Large intestine (tissue), 3 donors: ENCODE measurements at regions not wholly inside any gene's neighbourhood (a gene's known extent, or its start where the extent isn't known, plus 50 kb on each side); places are given as distances from the start of the nearest gene placed in this dataset.
"Not testable (repeated sequence)": the region's sequence is repeated elsewhere in the genome, so short reads cannot be mapped to it uniquely, and the experiment has no call there.

Experiments
- DNase-seq, 2 donors: peaks; one replicate each; pipeline versions ENCODE4 v3.0.0 to v3.0.0-alpha.2; 2013
- H3K27ac ChIP-seq: one replicate; pipeline ENCODE4 v1.5.1; 2013; ENCODE audit warnings: low read length
- H3K27me3 ChIP-seq: 2 replicates; pipeline ENCODE4 v1.6.1; 2013; ENCODE audit warnings: low read length; ENCODE audit not compliant: control insufficient read depth, insufficient read depth
- H3K36me3 ChIP-seq: 2 replicates; pipeline ENCODE4 v1.6.1; 2013; ENCODE audit warnings: low read length; ENCODE audit not compliant: control insufficient read depth, insufficient read depth
- H3K4me1 ChIP-seq: one replicate; pipeline ENCODE4 v1.6.1; 2013; ENCODE audit warnings: low read length; ENCODE audit not compliant: control insufficient read depth, insufficient read depth
- H3K4me3 ChIP-seq: one replicate; pipeline ENCODE4 v1.5.1; 2013; ENCODE audit warnings: low read length
- H3K9me3 ChIP-seq: one replicate; pipeline ENCODE4 v1.6.1; 2013; ENCODE audit warnings: mild to moderate bottlenecking, low read depth, low read length, moderate library complexity; ENCODE audit not compliant: control insufficient read depth
- WGBS: methylation state at CpG from one replicate; pipeline ENCODE4 v1.1.5; 2013; ENCODE audit warnings: low lambda C conversion rate; ENCODE audit not compliant: insufficient coverage; 5-methylcytosine and 5-hydroxymethylcytosine counted together

DNA sequence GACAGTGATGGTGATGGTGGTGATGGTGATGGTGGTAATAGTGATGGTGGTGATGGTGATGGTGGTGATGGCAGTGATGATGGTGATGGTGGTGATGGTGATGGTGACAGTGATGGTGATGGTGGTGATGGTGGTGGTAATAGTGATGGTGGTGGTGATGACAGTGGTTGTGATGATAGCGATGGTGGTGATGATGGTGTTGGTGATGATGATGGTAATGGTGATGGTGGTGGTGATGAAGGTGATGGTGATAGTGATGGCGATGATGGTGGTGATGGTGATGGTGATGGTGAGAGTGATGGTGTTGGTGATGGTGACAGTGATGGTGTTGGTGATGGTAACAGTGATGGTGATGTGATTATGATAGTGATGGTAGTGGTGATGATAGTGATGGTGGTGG, 94.3 kb downstream of the ASB1 start:
- no peak for DNase-seq
- no peaks in the 10 kb centered on the region for H3K4me1 ChIP-seq
- no peaks in the 10 kb centered on the region for H3K36me3 ChIP-seq
- H3K27me3 ChIP-seq, result peaks cover 14% of the 10 kb centered on the region
- peaks cover 17% of the 10 kb centered on the region for H3K9me3 ChIP-seq
- no peak overlapping the region for H3K27ac ChIP-seq
- H3K4me3 ChIP-seq, result no peak overlapping the region
- WGBS, result 100% methylated on average over 1 of the region's 2 CpGs

DNA sequence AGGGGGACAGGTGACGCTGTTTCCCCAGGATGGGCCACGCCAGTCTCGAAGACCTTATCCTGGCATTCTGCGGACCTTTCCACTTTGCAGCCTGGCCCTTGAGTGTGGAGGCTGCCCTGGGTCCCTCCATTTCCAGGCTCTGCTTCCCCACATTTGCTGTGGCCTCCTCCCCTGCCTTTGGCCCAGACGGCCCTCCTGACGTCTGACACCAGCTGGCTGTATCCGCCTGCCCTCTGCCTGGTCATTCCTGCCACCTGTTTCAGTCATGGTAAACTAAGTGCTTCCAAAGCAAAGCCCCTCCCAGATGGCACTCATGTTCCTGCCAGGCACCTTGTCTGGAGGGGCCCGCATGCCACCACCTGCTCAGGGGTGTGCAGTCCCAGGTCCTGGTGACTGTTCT, 95.1 kb downstream of the ASB1 start:
- DNase-seq, result no peak
- Histone ChIP-seq H3K27me3 (peaks cover 14% of the 10 kb centered on the region), H3K27ac (no peak overlapping the region), H3K4me1 (no peaks in the 10 kb centered on the region), H3K4me3 (no peak overlapping the region), H3K36me3 (no peaks in the 10 kb centered on the region), H3K9me3 (peaks cover 13% of the 10 kb centered on the region)
- WGBS, result no CpG with 5 or more reads among the region's 8 CpGs

DNA sequence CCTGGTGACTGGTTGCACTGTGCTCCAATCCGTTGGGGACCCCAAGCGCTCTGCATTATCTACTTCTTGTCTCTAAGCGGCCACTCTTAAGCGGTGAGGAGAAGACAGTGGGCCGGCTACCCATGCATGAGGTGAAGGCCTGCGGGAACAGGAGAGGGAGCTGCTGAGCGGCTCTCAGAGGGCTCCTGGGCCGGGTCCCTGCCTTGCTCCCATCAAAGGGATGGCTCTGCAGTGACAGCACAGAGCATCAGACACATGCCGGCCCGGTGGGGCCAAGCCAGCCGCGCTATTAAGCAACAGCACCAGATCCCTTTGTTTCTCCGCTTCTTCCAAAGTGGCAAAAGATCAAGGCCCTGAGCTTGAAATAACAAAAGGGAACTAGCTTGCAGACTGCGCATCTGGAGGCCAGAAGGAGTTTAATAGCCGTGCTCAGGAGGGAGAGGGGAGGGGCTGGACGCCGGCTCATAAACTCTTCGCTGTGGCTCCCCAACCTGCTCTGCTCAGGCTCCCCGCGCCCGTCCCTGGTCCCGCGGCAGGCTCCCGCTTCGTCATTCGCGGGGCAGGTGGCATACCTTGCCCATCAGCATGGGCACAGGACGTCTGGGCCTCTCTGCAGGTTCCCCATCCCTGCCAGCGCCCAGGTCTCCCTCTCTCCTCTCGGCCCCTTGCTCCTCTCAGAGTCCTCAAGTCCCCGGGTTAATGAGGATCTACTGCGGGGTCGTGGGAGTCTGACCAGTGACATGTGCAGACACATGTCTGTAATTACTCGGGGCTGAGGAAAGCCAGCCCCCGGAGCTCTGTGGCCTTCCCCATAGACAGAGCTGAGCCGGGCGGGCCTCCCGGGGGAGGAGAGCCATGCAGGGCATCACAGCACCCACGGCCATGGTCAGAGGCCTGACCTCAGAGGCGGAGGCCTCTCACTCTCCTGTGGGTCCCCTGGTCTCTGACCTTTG, 96.7 kb downstream of the ASB1 start:
- Histone ChIP-seq H3K9me3 (peaks cover 12% of the 10 kb centered on the region), H3K27ac (no peak overlapping the region), H3K4me1 (no peaks in the 10 kb centered on the region), H3K36me3 (no peaks in the 10 kb centered on the region), H3K27me3 (peaks cover 14% of the 10 kb centered on the region), H3K4me3 (no peak overlapping the region)
- no CpG with 5 or more reads among the region's 40 CpGs for WGBS
- peak in 1 of 2 donors; percentile 12 for DNase-seq

DNA sequence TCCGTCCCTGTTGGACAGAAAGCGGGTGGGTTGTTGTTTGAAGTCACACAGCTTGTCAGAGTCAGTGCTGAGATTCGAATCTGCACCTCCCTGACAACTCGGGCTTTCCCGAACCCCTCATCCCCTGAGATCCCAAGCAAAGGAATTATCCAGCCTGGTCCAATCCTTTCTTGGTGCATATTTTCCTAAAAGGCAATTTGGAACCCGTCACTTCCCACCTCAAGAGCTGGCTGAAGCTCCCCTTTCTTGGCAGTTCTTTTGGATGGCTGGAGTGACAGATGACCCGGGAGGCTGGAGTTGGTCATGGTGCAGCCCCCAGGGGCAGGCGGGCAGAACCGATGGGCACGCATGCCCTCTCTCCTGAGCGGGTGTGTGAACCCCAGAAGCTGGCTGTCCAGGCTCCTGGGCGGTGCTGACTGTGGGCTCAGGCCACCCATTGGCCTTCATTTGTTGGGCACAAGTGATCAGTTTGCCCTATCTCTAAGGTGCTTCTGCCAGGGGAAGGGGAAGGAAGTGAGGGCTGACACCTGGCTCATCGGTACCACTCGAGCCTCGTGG, 97.8 kb downstream of the ASB1 start:
- Histone ChIP-seq H3K36me3 (no peaks in the 10 kb centered on the region), H3K4me3 (no peak overlapping the region), H3K27me3 (peaks cover 14% of the 10 kb centered on the region), H3K27ac (no peak overlapping the region), H3K4me1 (no peaks in the 10 kb centered on the region), H3K9me3 (peaks cover 11% of the 10 kb centered on the region)
- DNase-seq, result no peak
- 100% methylated on average over 1 of the region's 15 CpGs for WGBS

DNA sequence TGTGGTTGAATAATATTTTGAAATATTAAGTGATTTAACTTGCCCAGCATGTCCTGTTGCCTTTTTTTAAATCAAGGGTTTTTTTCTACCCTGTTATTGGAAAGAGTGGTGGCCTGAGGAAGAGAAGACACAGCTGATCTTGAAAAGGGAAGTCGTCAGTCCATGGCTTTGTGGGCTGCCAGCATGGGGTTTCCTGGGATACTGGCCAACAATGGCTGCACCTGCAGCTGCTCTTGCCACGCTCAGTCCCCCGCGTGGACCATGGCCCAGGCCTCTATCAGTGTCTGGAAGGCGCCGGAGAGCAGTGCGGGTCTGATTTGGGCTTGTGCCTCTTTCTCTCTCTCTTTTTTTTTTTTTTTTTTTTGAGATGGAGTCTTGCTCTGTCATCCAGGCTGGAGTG, 99.3 kb downstream of the ASB1 start:
- Histone ChIP-seq H3K27me3 (peaks cover 14% of the 10 kb centered on the region), H3K36me3 (no peaks in the 10 kb centered on the region), H3K4me3 (no peak overlapping the region), H3K4me1 (no peaks in the 10 kb centered on the region), H3K9me3 (peaks cover 1% of the 10 kb centered on the region), H3K27ac (no peak overlapping the region)
- no peak for DNase-seq
- no CpG with 5 or more reads among the region's 7 CpGs for WGBS

DNA sequence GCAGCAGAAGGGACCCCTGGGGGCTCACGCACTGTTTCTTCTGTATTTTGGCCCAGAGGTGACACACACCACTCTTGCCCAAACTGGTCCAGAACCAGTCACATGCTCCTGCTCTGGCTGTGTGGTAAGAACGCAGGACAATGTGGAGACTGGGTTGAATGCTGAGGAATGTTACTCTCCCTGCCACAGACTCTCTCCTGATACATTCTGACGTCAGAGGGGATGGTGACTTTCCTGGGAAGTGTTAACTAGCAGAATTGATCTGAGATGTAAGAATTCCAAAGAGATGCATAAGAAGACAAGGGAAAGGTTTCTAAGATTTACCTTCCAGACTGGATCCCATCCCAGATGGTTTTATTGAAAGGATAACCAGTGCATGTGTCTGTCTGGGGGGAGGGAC, 100.8 kb downstream of the ASB1 start:
- Histone ChIP-seq H3K9me3 (no peaks in the 10 kb centered on the region), H3K4me3 (no peak overlapping the region), H3K36me3 (no peaks in the 10 kb centered on the region), H3K27me3 (peaks cover 9% of the 10 kb centered on the region), H3K4me1 (no peaks in the 10 kb centered on the region), H3K27ac (no peak overlapping the region)
- no peak for DNase-seq
- no CpG with 5 or more reads among the region's 3 CpGs for WGBS

DNA sequence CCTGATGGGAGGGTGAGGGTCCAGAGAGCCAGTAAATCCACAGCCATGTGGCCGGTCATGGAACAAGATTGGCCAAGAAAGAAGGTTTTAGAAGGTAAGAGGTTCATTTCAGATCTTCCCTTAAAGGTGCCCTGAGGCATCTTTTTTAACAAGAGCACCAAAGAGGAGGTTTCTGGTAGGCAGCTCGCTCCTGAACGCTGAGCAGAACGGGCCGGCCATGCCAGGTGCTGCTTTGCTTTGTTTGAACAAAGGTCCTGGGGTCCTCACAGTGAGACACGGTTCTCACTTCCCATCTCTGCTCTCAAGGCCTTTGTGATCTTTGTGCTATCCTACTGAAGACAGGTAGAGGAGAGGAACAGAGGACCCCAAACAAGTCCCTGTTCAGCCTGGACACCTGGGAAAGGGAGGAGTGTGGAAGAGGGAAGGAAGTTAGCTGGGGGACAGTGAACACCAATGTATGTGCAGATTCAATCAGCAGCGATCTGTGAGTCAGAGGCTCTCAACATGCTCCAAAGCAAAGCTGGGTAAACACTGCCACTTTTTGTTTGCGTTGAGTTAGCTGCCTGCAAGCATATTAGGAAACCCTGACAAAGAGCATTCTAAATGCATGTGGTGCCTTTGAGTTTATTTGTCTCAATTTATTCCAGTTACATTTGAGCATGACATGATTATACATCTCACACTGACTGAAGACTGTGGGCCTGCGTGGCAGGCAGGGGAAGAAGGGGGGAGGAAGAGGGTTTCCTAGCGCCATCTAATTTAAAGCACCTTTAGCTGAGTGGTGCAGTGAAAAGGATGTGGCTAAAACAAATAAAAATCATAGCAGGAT, 102.4 kb downstream of the ASB1 start:
- Histone ChIP-seq H3K27me3 (no peaks in the 10 kb centered on the region), H3K4me1 (no peaks in the 10 kb centered on the region), H3K9me3 (no peaks in the 10 kb centered on the region), H3K36me3 (no peaks in the 10 kb centered on the region), H3K27ac (no peak overlapping the region), H3K4me3 (no peak overlapping the region)
- no peak for DNase-seq
- WGBS, result no CpG with 5 or more reads among the region's 10 CpGs

DNA sequence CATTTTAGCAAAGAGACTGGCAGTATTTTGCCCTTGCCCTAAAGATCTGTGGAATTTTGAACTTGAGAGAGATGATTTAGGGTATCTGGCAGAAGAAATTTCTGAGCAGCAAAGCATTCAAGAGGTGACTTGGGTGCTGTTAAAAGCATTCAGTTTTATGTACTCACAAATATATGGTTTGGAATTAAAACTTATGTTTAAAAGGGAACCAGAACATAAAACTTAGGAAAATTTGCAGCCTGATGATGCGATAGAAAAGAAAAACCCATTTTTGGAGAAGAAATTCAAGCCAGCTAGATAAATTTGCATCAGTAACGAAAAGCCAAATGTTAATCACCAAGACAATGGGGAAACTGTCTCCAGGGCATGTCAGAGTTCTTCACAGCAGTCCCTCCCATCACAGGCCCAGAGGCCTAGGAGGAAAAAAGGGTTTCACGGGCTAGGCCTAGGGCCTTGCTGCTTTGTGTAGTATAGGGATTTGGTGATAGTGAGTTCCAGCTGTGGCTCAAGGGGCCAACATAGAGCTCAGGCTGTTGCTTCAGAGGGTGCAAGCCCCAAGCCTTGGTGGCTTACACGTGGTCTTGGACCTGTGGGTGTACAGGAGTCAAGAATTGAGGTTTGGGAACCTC, 104.4 kb downstream of the ASB1 start:
- 100% methylated on average over 1 of the region's 4 CpGs for WGBS
- not testable (repeated sequence) for H3K9me3 ChIP-seq, H3K4me3 ChIP-seq, H3K27ac ChIP-seq, DNase-seq, H3K36me3 ChIP-seq, H3K4me1 ChIP-seq, H3K27me3 ChIP-seq

DNA sequence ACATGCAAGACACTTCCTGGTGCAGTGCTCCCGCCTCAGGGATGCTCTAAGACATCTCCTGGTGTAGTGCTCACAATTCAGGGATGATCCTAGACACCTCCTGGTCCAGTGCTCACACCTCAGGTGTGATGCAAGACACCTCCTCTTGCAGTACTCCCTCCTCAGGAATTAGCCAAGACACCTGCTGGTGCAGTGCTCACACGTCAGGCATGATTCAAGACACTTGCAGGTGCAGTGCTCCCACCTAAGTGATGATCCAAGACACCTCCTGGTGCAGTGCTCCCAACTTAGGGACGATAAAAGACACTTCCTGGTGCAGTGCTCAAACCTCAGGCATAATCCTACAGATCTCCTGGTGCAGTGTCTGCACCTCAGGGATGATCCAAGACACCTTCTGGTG, 117.0 kb downstream of the ASB1 start:
- WGBS, result no CpG with 5 or more reads among the region's 3 CpGs
- not testable (repeated sequence) for DNase-seq, H3K4me3 ChIP-seq, H3K36me3 ChIP-seq, H3K27me3 ChIP-seq, H3K27ac ChIP-seq, H3K4me1 ChIP-seq, H3K9me3 ChIP-seq

DNA sequence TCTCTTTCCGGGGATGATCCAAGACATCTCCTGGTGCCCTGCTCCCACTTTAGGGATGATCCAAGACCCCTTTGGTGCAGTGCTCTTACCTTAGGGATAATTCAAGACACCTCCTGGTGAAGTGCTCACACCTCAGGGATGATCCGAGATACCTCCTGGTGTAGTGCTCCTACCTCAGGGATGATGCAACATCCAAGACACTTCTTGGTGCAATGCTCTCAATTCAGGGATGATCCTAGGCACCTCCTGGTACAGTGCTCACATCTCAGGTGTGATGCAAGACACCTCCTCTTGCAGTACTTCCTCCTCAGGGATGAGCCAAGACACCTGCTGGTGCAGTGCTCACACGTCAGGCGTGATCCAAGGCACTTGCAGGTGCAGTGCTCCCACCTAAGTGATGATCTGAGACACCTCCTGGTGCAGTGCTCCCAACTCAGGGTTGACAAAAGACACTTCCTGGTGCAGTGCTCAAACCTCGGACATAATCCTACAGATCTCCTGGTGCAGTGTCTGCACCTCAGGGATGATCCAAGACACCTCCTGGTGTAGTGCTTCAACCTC, 122.3 kb downstream of the ASB1 start:
- Histone ChIP-seq H3K27ac (no peak overlapping the region), H3K36me3 (no peaks in the 10 kb centered on the region), H3K9me3 (no peaks in the 10 kb centered on the region), H3K4me3 (no peak overlapping the region), H3K27me3 (no peaks in the 10 kb centered on the region), H3K4me1 (no peaks in the 10 kb centered on the region)
- DNase-seq, result no peak
- no CpG with 5 or more reads among the region's 5 CpGs for WGBS
